ENCODE measurements at regions not wholly inside any gene's neighbourhood (a gene's known extent, or its start where the extent isn't known, plus 50 kb on each side); places are given as distances from the start of the nearest gene placed in this dataset.

DNA sequence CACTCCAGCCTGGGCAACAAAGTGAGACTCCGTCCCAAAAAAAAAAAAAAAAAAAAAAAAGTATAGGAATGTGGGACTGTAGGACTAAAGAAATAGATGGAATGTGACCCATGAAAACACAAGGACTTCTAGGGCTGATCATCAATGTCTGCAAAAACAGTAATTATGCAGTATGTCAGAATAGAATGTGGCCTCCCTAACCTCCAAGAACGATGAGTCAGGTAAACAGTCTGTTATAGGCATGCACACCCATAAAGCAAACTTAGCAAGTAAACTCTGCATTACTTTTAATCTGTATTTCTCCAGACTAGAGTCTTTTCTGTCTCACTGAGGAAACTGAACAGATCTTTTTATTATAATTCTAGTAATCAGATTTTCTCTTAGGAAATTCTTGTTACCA, 233.4 kb downstream of the HNRNPD start:
- H3K27ac ChIP-seq (ENCODE audit: low read depth, low read length) = no peak overlapping the region
- H3F3A ChIP-seq (ENCODE audit: control insufficient read depth, insufficient read depth) = no peaks in the 10 kb centered on the region
- no peak overlapping the region for H3K4me3 ChIP-seq (ENCODE audit: low read length)
- no peaks in the 10 kb centered on the region for H3K79me2 ChIP-seq (ENCODE audit: control insufficient read depth, low read length)
- no peaks in the 10 kb centered on the region for H3K36me3 ChIP-seq (ENCODE audit: control insufficient read depth, low read length)
- H3K4me1 ChIP-seq (ENCODE audit: control insufficient read depth, low read length) = no peaks in the 10 kb centered on the region
- H3K4me2 ChIP-seq (ENCODE audit: low read length) = no peak overlapping the region
- H3K9me2 ChIP-seq (replicated peaks; ENCODE audit: control insufficient read depth, low read length) = no peaks in the 10 kb centered on the region
- peaks cover 3% of the 10 kb centered on the region; the same call in 1 of the 2 replicates for H3K27me3 ChIP-seq (ENCODE audit: control insufficient read depth, low read length)
- TF ChIP-seq, protein P1, sequence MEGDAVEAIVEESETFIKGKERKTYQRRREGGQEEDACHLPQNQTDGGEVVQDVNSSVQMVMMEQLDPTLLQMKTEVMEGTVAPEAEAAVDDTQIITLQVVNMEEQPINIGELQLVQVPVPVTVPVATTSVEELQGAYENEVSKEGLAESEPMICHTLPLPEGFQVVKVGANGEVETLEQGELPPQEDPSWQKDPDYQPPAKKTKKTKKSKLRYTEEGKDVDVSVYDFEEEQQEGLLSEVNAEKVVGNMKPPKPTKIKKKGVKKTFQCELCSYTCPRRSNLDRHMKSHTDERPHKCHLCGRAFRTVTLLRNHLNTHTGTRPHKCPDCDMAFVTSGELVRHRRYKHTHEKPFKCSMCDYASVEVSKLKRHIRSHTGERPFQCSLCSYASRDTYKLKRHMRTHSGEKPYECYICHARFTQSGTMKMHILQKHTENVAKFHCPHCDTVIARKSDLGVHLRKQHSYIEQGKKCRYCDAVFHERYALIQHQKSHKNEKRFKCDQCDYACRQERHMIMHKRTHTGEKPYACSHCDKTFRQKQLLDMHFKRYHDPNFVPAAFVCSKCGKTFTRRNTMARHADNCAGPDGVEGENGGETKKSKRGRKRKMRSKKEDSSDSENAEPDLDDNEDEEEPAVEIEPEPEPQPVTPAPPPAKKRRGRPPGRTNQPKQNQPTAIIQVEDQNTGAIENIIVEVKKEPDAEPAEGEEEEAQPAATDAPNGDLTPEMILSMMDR (IDR thresholded peaks at IDR 0.05; ENCODE audit: low read depth, low read length, poor library complexity, severe bottlenecking) = no peak
- no peak for TF ChIP-seq EZH2phosphoT487 (IDR thresholded peaks at IDR 0.05; ENCODE audit: borderline replicate concordance, low read length)
- no peaks in the 10 kb centered on the region for H4K20me1 ChIP-seq (ENCODE audit: control insufficient read depth, insufficient read depth, low read depth, low read length)
- H3K9me3 ChIP-seq (ENCODE audit: control insufficient read depth, insufficient read depth, low read length) = no peaks in the 10 kb centered on the region

DNA sequence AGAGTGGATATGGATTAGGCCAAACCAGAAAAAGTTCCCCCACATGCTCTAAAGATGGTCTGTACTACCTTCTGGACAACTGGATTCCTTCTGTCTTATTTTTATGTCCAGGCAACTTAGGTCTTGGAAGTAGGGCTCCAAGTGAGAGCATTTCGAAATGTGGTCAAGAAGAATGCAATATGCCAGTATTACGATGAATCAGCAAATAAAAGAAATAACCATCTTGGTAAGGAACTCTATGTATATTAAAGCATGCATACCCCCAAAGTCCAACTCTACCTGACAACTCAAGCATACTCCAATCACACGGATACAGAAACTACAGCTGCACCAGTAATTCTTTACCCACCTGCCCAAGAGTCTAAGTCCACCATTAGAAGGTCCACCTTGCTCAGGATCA, 234.5 kb downstream of the HNRNPD start:
- Histone ChIP-seq H3K79me2 (ENCODE audit: control insufficient read depth, low read length) (no peaks in the 10 kb centered on the region), H4K20me1 (ENCODE audit: control insufficient read depth, insufficient read depth, low read depth, low read length) (no peaks in the 10 kb centered on the region), H3K27ac (ENCODE audit: low read depth, low read length) (no peak overlapping the region), H3K36me3 (ENCODE audit: control insufficient read depth, low read length) (no peaks in the 10 kb centered on the region), H3K9me2 (replicated peaks; ENCODE audit: control insufficient read depth, low read length) (no peaks in the 10 kb centered on the region), H3F3A (ENCODE audit: control insufficient read depth, insufficient read depth) (no peaks in the 10 kb centered on the region), H3K4me1 (ENCODE audit: control insufficient read depth, low read length) (no peaks in the 10 kb centered on the region), H3K4me2 (ENCODE audit: low read length) (no peak overlapping the region), H3K9me3 (ENCODE audit: control insufficient read depth, insufficient read depth, low read length) (no peaks in the 10 kb centered on the region), H3K27me3 (ENCODE audit: control insufficient read depth, low read length) (peaks cover 3% of the 10 kb centered on the region; the same call in 1 of the 2 replicates), H3K4me3 (ENCODE audit: low read length) (no peak overlapping the region)
- TF ChIP-seq, protein P1 (IDR thresholded peaks at IDR 0.05; ENCODE audit: low read depth, low read length, poor library complexity, severe bottlenecking) = no peak
- TF ChIP-seq EZH2phosphoT487 (IDR thresholded peaks at IDR 0.05; ENCODE audit: borderline replicate concordance, low read length) = no peak

DNA sequence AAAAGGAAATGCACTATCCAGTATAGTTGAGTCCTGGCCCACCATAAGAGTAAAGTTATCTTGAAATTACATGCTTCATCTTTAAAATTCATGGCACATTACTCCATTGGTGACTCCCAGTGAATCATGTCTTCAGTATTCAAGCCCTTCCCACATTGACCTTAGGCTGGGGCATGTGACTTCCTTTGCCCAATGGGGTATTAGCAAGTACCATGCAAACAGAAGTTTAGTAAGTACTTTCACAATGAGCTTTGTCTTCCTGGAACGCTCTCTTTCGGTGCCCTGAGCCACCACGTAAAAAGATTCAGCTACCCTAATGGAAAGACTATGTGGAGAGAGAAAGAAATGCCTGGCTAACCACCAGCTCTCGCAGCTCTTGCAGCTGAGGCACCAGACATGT, 235.4 kb downstream of the HNRNPD start:
- Histone ChIP-seq H3K4me1 (ENCODE audit: control insufficient read depth, low read length) (no peaks in the 10 kb centered on the region), H3K27me3 (ENCODE audit: control insufficient read depth, low read length) (peaks cover 3% of the 10 kb centered on the region; the same call in 1 of the 2 replicates), H3K4me2 (ENCODE audit: low read length) (no peak overlapping the region), H3K9me2 (replicated peaks; ENCODE audit: control insufficient read depth, low read length) (no peaks in the 10 kb centered on the region), H3K79me2 (ENCODE audit: control insufficient read depth, low read length) (no peaks in the 10 kb centered on the region), H3K36me3 (ENCODE audit: control insufficient read depth, low read length) (no peaks in the 10 kb centered on the region), H3K27ac (ENCODE audit: low read depth, low read length) (no peak overlapping the region), H4K20me1 (ENCODE audit: control insufficient read depth, insufficient read depth, low read depth, low read length) (no peaks in the 10 kb centered on the region), H3F3A (ENCODE audit: control insufficient read depth, insufficient read depth) (no peaks in the 10 kb centered on the region), H3K4me3 (ENCODE audit: low read length) (no peak overlapping the region), H3K9me3 (ENCODE audit: control insufficient read depth, insufficient read depth, low read length) (no peaks in the 10 kb centered on the region)
- no peak for TF ChIP-seq EZH2phosphoT487 (IDR thresholded peaks at IDR 0.05; ENCODE audit: borderline replicate concordance, low read length)
- TF ChIP-seq, protein P1 (IDR thresholded peaks at IDR 0.05; ENCODE audit: low read depth, low read length, poor library complexity, severe bottlenecking) = no peak

Data from DOHH2 (cell line).